ENCODE measurements at regions not wholly inside any gene's neighbourhood (a gene's known extent, or its start where the extent isn't known, plus 50 kb on each side); places are given as distances from the start of the nearest gene placed in this dataset.

DNA sequence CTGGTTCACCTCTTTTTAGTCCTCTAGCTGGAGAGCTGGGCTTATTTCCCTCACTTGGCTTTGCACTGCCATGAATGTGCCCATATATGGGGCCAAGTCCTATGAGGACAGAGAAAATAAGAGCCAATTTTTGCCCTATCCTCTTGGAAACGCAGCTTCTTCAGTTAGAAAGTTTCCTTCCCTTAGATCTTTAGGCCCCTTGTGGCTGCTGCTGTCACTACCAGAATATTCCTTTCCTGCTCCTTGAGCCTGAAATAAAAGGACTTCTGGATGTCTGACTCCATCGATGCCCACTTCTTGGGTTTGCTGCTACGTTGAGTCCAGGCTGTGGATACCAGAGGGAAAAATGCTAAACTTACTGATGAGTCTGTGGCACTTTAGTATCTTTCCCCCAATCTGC, 487.1 kb downstream of the GRIN2A start:
- no peak for DNase-seq (ENCODE audit: low read depth)
- no peak overlapping the region for H3K4me3 ChIP-seq (ENCODE audit: low read depth, low read length)
- TF ChIP-seq, protein P1, sequence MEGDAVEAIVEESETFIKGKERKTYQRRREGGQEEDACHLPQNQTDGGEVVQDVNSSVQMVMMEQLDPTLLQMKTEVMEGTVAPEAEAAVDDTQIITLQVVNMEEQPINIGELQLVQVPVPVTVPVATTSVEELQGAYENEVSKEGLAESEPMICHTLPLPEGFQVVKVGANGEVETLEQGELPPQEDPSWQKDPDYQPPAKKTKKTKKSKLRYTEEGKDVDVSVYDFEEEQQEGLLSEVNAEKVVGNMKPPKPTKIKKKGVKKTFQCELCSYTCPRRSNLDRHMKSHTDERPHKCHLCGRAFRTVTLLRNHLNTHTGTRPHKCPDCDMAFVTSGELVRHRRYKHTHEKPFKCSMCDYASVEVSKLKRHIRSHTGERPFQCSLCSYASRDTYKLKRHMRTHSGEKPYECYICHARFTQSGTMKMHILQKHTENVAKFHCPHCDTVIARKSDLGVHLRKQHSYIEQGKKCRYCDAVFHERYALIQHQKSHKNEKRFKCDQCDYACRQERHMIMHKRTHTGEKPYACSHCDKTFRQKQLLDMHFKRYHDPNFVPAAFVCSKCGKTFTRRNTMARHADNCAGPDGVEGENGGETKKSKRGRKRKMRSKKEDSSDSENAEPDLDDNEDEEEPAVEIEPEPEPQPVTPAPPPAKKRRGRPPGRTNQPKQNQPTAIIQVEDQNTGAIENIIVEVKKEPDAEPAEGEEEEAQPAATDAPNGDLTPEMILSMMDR (IDR thresholded peaks at IDR 0.05; ENCODE audit: insufficient read depth, low read depth, low read length, missing control alignments), result no peak
